Body of pancreas (tissue), 4 donors: ENCODE measurements at regions not wholly inside any gene's neighbourhood (a gene's known extent, or its start where the extent isn't known, plus 50 kb on each side); places are given as distances from the start of the nearest gene placed in this dataset.

Source experiments
- CTCF ChIP-seq, 7 experiments: fragments of 450-650 bp in 4 of 7; fragments of 200-600 bp in 3 of 7; sonication (generic) in 3 of 7; IDR thresholded peaks; one replicate each; pipeline ENCODE4 v1.5.1; 2016 to 2019; ENCODE audit warnings: antibody characterized with exemption in 7 of 7
- POLR2A ChIP-seq, 3 donors: fragments of 450-650 bp; IDR thresholded peaks; one replicate each; pipeline ENCODE4 v1.6.1; 2016; ENCODE audit warnings: antibody characterized with exemption in 3 of 3, mild to moderate bottlenecking in 2 of 3

GRCh38 chr3:139772539-139773500 lies 95.0 kb upstream of the NMNAT3 start:
- TF ChIP-seq POLR2A (IDR thresholded peaks at IDR 0.05) (no peak), CTCF (IDR thresholded peaks at IDR 0.05) (no peak)
